ENCODE measurements at regions not wholly inside any gene's neighbourhood (a gene's known extent, or its start where the extent isn't known, plus 50 kb on each side); places are given as distances from the start of the nearest gene placed in this dataset.

DNA sequence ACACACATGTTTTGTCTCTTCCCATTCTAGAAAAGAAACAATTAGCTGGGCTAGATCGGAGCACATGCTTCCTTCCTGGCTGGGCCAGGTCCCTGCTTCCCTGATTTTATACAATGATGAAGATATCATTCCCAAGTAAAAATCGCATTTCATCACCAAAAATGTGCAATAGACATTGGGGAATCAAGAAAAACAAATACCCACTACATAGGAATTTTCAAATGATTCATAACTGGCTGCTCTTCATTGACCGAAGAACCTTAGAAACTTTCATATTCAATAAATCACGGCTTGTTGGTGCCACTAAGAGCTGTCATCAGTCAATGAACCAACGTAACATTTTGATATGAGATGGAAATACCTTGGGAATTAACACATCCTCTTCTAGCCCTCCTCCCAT is 373.6 kb upstream of the TRIB2 start:
- no peak for DNase-seq (ENCODE audit: extremely low read depth, low read depth)
- TF ChIP-seq, protein P1, sequence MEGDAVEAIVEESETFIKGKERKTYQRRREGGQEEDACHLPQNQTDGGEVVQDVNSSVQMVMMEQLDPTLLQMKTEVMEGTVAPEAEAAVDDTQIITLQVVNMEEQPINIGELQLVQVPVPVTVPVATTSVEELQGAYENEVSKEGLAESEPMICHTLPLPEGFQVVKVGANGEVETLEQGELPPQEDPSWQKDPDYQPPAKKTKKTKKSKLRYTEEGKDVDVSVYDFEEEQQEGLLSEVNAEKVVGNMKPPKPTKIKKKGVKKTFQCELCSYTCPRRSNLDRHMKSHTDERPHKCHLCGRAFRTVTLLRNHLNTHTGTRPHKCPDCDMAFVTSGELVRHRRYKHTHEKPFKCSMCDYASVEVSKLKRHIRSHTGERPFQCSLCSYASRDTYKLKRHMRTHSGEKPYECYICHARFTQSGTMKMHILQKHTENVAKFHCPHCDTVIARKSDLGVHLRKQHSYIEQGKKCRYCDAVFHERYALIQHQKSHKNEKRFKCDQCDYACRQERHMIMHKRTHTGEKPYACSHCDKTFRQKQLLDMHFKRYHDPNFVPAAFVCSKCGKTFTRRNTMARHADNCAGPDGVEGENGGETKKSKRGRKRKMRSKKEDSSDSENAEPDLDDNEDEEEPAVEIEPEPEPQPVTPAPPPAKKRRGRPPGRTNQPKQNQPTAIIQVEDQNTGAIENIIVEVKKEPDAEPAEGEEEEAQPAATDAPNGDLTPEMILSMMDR (IDR thresholded peaks at IDR 0.05; ENCODE audit: low read depth, low read length), result no peak

DNA sequence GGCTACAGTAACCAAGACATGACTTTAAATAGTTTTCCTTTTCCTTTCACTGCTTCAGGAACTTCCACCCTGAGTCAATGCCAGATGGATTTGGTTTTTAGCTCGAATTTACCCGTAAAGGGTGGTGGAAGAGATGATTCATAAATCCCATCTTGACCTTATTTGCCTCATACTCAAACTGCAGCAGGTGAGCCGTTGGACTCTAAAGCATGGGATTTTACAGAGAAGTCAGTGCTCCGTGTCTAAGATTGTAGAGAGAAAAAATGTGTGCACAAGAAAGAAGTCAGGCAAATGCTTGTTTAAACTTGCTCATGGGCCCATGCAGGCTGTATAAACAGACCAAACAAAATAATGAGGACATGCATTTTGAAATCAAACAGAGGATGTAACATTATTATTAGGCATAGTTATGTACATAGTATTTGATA is 369.7 kb upstream of the TRIB2 start:
- TF ChIP-seq, protein P1 (IDR thresholded peaks at IDR 0.05; ENCODE audit: low read depth, low read length), result no peak

DNA sequence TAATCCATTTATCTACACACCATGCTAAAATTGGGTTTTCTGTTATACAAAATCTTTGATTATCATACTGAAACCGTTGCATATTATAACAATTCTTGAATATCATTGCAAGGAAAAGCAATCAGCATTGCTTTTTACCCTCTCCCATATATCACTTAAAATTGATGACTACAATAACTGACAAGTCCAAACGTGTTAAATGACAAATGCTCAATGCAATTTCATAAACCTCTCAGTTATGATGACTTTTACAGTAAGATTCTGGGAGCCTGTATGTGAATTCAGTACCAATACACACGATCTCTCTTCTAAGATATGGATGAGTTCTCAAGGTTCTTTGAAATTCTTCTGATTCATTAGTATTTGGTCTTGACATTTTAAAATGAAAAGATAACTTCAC is 368.5 kb upstream of the TRIB2 start:
- TF ChIP-seq, protein P1 (IDR thresholded peaks at IDR 0.05; ENCODE audit: low read depth, low read length), result no peak

More for the DNA sequence above, 369.7 kb upstream of the TRIB2 start:
- DNase-seq (ENCODE audit: extremely low read depth, low read depth), result no peak

DNA sequence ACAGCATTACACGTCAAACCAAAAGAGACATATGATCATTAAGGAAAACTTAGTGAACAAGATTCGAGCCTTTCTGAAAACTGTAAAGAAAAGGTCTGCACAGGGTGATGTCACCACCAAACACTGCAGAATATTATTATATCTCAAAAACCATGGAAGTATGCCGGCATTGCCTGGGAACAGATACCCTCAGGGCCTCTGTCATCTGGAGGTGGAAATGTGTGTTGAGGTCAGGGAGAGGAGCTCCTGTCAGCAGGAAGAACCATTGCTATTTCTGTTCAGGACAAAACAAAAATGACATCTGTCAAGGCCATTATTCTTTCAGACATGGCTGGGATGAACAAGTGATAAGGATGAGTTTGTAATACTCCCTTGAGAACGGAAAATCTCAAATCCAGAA is 365.9 kb upstream of the TRIB2 start:
- TF ChIP-seq, protein P1 (IDR thresholded peaks at IDR 0.05; ENCODE audit: low read depth, low read length), result no peak
- DNase-seq (ENCODE audit: extremely low read depth, low read depth), result no peak

More for the DNA sequence above, 368.5 kb upstream of the TRIB2 start:
- DNase-seq (ENCODE audit: extremely low read depth, low read depth), result no peak

DNA sequence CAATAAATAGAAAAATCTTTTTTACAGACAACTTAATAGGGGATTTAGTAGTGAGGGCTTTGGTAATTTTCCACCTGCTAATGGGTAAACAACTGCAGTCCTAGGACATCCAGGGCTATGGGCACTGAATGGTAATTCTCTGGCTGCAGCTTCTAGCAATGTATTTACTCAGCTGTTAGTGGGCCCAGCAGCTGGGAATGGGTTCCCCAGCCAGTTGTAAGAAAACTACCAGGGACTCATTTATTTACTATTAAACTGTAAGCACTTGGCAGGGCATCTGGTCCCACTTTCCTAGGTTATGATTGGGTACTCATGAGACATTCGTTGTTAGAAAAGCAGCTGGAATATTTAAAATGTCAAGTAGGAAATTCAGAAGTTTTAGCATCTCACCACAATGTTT is 363.8 kb upstream of the TRIB2 start:
- TF ChIP-seq, protein P1 (IDR thresholded peaks at IDR 0.05; ENCODE audit: low read depth, low read length), result no peak
- no peak for DNase-seq (ENCODE audit: extremely low read depth, low read depth)

DNA sequence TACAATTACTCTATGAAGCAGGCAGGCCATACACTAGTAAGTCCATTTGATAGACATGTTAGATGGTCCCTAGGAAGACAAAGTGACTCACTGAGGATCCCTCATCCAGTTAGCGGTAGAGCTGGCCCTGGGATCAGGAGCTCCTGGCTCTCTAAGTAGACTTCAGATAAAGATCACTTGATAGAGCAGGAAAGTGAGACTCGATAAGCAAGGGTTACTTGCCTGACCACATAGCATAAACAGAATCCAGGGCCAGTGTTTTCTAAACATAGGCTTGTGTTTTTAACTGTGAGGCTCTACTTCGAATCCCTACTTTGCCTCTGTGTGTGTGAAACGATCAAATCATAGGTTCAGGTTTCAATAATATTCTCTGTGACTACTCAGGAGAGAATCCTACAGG is 355.2 kb upstream of the TRIB2 start:
- no peak for DNase-seq (ENCODE audit: extremely low read depth, low read depth)
- TF ChIP-seq, protein P1 (IDR thresholded peaks at IDR 0.05; ENCODE audit: low read depth, low read length), result no peak

DNA sequence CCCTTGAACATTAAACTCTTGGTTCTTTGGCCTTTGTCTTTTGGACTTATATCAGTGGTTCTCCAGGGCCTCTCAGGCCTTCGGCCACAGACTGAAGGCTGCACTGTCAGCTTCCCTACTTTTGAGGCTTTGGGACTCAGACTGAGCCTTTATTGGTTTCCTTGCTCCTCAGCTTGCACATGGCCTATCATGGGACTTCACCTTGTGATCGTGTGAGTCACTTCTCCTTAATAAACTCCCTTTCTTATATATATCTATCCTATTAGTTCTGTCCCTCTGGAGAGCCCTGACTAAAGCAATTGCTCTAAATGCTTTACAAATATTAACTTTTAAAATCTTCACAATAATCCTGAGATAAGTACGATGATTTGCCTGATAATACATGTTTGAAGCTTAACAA is 353.6 kb upstream of the TRIB2 start:
- no peak for DNase-seq (ENCODE audit: extremely low read depth, low read depth)
- TF ChIP-seq, protein P1 (IDR thresholded peaks at IDR 0.05; ENCODE audit: low read depth, low read length), result no peak

Measured in AG09319 (cell line).